ENCODE measurements at regions not wholly inside any gene's neighbourhood (a gene's known extent, or its start where the extent isn't known, plus 50 kb on each side); places are given as distances from the start of the nearest gene placed in this dataset.
"Not testable (repeated sequence)": the region's sequence is repeated elsewhere in the genome, so short reads cannot be mapped to it uniquely, and the experiment has no call there.

DNA sequence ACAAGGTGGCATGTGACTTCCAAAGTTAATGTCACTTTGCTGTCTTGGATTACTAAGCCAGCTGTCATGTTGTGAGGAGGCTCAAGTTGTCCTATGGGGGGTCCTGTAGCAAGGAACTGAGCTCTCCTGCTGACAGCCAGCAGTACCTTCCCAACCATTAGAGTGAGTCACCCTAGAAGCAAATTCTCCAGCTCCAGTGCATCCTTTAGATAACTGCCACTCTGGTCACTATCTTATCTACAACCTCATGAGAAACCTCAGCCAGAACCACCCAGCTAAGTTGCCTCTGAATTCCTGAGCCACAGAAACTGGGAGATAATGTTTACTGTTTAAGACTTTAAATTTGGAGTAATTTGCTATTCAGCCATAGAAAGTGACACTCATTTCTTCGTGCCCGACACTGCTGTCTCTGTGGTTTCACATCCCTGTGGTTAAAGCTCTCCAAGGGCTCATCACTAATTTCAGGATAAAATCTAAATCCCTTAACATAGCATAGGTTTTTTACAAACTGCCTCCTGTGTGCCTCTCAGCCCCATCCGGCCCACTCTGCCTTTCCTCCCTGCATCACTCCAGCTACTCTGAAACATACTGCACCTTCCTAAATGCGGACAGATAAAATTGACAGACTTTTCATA lies 83.5 kb downstream of the PRR15 start (continued):
- TF ChIP-seq, protein P1, sequence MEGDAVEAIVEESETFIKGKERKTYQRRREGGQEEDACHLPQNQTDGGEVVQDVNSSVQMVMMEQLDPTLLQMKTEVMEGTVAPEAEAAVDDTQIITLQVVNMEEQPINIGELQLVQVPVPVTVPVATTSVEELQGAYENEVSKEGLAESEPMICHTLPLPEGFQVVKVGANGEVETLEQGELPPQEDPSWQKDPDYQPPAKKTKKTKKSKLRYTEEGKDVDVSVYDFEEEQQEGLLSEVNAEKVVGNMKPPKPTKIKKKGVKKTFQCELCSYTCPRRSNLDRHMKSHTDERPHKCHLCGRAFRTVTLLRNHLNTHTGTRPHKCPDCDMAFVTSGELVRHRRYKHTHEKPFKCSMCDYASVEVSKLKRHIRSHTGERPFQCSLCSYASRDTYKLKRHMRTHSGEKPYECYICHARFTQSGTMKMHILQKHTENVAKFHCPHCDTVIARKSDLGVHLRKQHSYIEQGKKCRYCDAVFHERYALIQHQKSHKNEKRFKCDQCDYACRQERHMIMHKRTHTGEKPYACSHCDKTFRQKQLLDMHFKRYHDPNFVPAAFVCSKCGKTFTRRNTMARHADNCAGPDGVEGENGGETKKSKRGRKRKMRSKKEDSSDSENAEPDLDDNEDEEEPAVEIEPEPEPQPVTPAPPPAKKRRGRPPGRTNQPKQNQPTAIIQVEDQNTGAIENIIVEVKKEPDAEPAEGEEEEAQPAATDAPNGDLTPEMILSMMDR (IDR thresholded peaks at IDR 0.05 in 2 of 3, conservative IDR thresholded peaks at IDR 0.05 in 1 of 3; ENCODE audit: control insufficient read depth in 2 of 3, extremely low read depth in 1 of 3, insufficient read depth in 1 of 3, low read depth in 3 of 3, low read length in 3 of 3): no peak

- H3K9ac ChIP-seq (ENCODE audit: control insufficient read depth, insufficient read depth, low read length); H3K27ac ChIP-seq (ENCODE audit: control insufficient read depth, insufficient read depth); H3K4me2 ChIP-seq (ENCODE audit: control insufficient read depth, insufficient read depth); ATAC-seq; intact Hi-C loops (cut with micrococcal nuclease; ENCODE audit: unreplicated experiment); FAIRE-seq; DNase-seq (ENCODE audit: low read depth, low spot score); CTCF ChIA-PET; BruUV-seq (replicated peaks); H4K20me1 ChIP-seq (ENCODE audit: control insufficient read depth, insufficient read depth); H3K4me1 ChIP-seq (ENCODE audit: control insufficient read depth, insufficient read depth, low read length); H3K36me3 ChIP-seq (ENCODE audit: control insufficient read depth in 2 of 2, insufficient read depth in 2 of 2, low read length in 1 of 2); SMC1A ChIA-PET (ENCODE audit: uncharacterized antibody, unreplicated experiment); POLR2A ChIA-PET; H2AFZ ChIP-seq (ENCODE audit: control insufficient read depth, low read depth, low read length); H3K9me3 ChIP-seq (replicated peaks; ENCODE audit: control insufficient read depth, insufficient read depth, low read length); H3K4me3 ChIP-seq; H3K27me3 ChIP-seq (replicated peaks in 1 of 2; ENCODE audit: control insufficient read depth in 2 of 2, insufficient read depth in 2 of 2, low read length in 1 of 2); RAD21 ChIA-PET (ENCODE audit: unreplicated experiment); H3K79me2 ChIP-seq (ENCODE audit: control insufficient read depth, insufficient read depth, low read length): not testable (repeated sequence)
- WGBS (ENCODE audit: insufficient coverage, insufficient replicate concordance, low lambda C conversion rate, missing lambda C conversion rate): 16% methylated on average over 5 of the region's 5 CpGs
- in situ Hi-C loops (cut with MboI): loop anchor here (25.0 kb wide), 1 partner anchor 415 kb away; no protein-coding TSS in a partner anchor
Measured at GRCh38 chr7:29647691-29648210, 84.1 kb downstream of the PRR15 start.

All from GM12878 (cell line).